ENCODE measurements at regions not wholly inside any gene's neighbourhood (a gene's known extent, or its start where the extent isn't known, plus 50 kb on each side); places are given as distances from the start of the nearest gene placed in this dataset.

- no peak for TF ChIP-seq NFIC (IDR thresholded peaks at IDR 0.05)
- no peak for TF ChIP-seq TCF12 (IDR thresholded peaks at IDR 0.05; ENCODE audit: low read depth)
- TF ChIP-seq, protein P1, sequence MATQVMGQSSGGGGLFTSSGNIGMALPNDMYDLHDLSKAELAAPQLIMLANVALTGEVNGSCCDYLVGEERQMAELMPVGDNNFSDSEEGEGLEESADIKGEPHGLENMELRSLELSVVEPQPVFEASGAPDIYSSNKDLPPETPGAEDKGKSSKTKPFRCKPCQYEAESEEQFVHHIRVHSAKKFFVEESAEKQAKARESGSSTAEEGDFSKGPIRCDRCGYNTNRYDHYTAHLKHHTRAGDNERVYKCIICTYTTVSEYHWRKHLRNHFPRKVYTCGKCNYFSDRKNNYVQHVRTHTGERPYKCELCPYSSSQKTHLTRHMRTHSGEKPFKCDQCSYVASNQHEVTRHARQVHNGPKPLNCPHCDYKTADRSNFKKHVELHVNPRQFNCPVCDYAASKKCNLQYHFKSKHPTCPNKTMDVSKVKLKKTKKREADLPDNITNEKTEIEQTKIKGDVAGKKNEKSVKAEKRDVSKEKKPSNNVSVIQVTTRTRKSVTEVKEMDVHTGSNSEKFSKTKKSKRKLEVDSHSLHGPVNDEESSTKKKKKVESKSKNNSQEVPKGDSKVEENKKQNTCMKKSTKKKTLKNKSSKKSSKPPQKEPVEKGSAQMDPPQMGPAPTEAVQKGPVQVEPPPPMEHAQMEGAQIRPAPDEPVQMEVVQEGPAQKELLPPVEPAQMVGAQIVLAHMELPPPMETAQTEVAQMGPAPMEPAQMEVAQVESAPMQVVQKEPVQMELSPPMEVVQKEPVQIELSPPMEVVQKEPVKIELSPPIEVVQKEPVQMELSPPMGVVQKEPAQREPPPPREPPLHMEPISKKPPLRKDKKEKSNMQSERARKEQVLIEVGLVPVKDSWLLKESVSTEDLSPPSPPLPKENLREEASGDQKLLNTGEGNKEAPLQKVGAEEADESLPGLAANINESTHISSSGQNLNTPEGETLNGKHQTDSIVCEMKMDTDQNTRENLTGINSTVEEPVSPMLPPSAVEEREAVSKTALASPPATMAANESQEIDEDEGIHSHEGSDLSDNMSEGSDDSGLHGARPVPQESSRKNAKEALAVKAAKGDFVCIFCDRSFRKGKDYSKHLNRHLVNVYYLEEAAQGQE (IDR thresholded peaks at IDR 0.05; ENCODE audit: low read depth): no peak
- no peak for TF ChIP-seq ZBTB7A (IDR thresholded peaks at IDR 0.05; ENCODE audit: low read depth)
- TF ChIP-seq CREB1 (IDR thresholded peaks at IDR 0.05; ENCODE audit: low read depth): no peak
- TF ChIP-seq RAD21 (IDR thresholded peaks at IDR 0.05; ENCODE audit: low read depth): no peak
- TF ChIP-seq EGR1 (IDR thresholded peaks at IDR 0.05): no peak
- TF ChIP-seq TAF1 (IDR thresholded peaks at IDR 0.05; ENCODE audit: low read depth): no peak
- TF ChIP-seq, protein P2, sequence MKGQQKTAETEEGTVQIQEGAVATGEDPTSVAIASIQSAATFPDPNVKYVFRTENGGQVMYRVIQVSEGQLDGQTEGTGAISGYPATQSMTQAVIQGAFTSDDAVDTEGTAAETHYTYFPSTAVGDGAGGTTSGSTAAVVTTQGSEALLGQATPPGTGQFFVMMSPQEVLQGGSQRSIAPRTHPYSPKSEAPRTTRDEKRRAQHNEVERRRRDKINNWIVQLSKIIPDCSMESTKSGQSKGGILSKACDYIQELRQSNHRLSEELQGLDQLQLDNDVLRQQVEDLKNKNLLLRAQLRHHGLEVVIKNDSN (IDR thresholded peaks at IDR 0.05): no peak
- no peak for TF ChIP-seq EP300 (IDR thresholded peaks at IDR 0.05; ENCODE audit: borderline replicate concordance)
Observed at GRCh38 chr15:45821390-45821789, 186.6 kb downstream of the SQOR start.

GRCh38 chr15:45827275-45827674 lies 192.4 kb downstream of the SQOR start:
- TF ChIP-seq TCF12 (IDR thresholded peaks at IDR 0.05; ENCODE audit: low read depth) (no peak), EP300 (IDR thresholded peaks at IDR 0.05; ENCODE audit: borderline replicate concordance) (no peak), TEAD4 (IDR thresholded peaks at IDR 0.05) (no peak), EGR1 (IDR thresholded peaks at IDR 0.05) (no peak), ZBTB7A (IDR thresholded peaks at IDR 0.05; ENCODE audit: low read depth) (no peak), CREB1 (IDR thresholded peaks at IDR 0.05; ENCODE audit: low read depth) (no peak), CEBPB (IDR thresholded peaks at IDR 0.05) (no peak)
- TF ChIP-seq, protein P1 (IDR thresholded peaks at IDR 0.05; ENCODE audit: low read depth): no peak

- TF ChIP-seq TEAD4 (IDR thresholded peaks at IDR 0.05) (no peak), NFIC (IDR thresholded peaks at IDR 0.05) (no peak), TAF1 (IDR thresholded peaks at IDR 0.05; ENCODE audit: low read depth) (no peak)
- TF ChIP-seq, protein P2 (IDR thresholded peaks at IDR 0.05): no peak
- TF ChIP-seq, protein P1 (IDR thresholded peaks at IDR 0.05; ENCODE audit: low read depth): no peak
Observed at GRCh38 chr15:45827766-45828165, 192.9 kb downstream of the SQOR start.

DNA sequence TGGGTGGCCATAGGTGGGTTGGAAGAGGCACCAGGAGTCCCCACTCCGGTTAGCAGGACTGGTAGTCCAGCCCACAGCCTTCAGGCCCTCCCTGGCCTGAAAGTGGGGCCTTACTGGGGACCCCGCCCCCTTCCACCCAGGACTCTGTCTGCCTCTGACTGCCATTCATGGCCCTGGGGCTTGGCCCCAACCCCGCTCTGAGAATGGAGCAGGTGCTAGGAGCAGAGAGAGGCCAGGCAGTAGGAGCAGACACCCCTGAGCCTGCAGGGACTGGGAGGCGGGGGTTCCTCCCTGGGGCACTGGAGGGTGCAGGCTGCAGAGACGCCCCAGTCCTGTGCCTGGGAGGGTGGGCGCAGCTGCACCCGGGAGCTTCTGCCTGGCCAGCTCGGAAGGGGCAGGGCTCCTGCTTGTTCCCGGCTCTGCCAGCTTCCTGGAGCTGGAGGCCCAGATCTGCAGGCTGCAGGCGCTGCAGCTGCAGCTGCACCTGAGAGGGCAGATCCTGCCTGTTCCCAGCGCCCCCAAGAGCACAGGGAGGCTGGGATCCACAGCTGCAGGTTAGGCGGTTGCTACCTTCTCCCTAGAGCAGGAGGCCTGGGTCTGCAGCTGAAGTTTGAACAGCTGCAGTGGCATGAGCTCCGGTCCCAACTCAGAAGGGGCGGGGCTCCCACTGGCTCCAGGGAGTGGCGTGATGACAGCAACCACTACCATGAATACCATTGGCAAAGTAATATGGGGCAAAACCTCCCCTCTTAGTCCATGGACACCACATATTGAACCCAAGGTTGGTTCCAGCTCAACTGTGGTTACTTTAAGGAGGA lies 194.7 kb downstream of the SQOR start:
- TF ChIP-seq TCF12 (IDR thresholded peaks at IDR 0.05; ENCODE audit: low read depth): no peak
- no peak for TF ChIP-seq EGR1 (IDR thresholded peaks at IDR 0.05)
- no peak for TF ChIP-seq CEBPB (IDR thresholded peaks at IDR 0.05)
- no peak for TF ChIP-seq YY1 (IDR thresholded peaks at IDR 0.05; ENCODE audit: low read depth)
- TF ChIP-seq CREB1 (IDR thresholded peaks at IDR 0.05; ENCODE audit: low read depth): no peak
- TF ChIP-seq FOXM1 (IDR thresholded peaks at IDR 0.05; ENCODE audit: borderline replicate concordance, low read depth): no peak
- TF ChIP-seq NFIC (IDR thresholded peaks at IDR 0.05): no peak
- no peak for TF ChIP-seq TEAD4 (IDR thresholded peaks at IDR 0.05)
- TF ChIP-seq, protein P2 (IDR thresholded peaks at IDR 0.05): no peak
- TF ChIP-seq, protein P3, sequence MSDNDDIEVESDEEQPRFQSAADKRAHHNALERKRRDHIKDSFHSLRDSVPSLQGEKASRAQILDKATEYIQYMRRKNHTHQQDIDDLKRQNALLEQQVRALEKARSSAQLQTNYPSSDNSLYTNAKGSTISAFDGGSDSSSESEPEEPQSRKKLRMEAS (IDR thresholded peaks at IDR 0.05): no peak
- TF ChIP-seq, protein P1 (IDR thresholded peaks at IDR 0.05; ENCODE audit: low read depth): no peak
- TF ChIP-seq ZBTB7A (IDR thresholded peaks at IDR 0.05; ENCODE audit: low read depth): no peak
- TF ChIP-seq TAF1 (IDR thresholded peaks at IDR 0.05; ENCODE audit: low read depth): no peak
- TF ChIP-seq EP300 (IDR thresholded peaks at IDR 0.05; ENCODE audit: borderline replicate concordance): no peak
- TF ChIP-seq RAD21 (IDR thresholded peaks at IDR 0.05; ENCODE audit: low read depth): no peak
